ENCODE measurements at regions not wholly inside any gene's neighbourhood (a gene's known extent, or its start where the extent isn't known, plus 50 kb on each side); places are given as distances from the start of the nearest gene placed in this dataset.

- WGBS, 2 experiments (ENCODE audit: extremely low coverage in 1 of 2, insufficient coverage in 1 of 2, insufficient read length in 1 of 2, insufficient replicate concordance in 2 of 2, low coverage in 1 of 2, low lambda C conversion rate in 2 of 2, missing lambda C conversion rate in 1 of 2): 90% methylated on average over 6 of the region's 6 CpGs; no CpG with 5 or more reads in 1 of the 2 experiments
- no peak overlapping the region for H3K14ac ChIP-seq (ENCODE audit: insufficient read length)
- H2BK12ac ChIP-seq (ENCODE audit: low read depth, low read length): no peak overlapping the region
- DNase-seq (ENCODE audit: low read depth in 1 of 2, low spot score in 2 of 2): no peak
- H2AK5ac ChIP-seq (ENCODE audit: low read depth, low read length): no peak overlapping the region
- no peak overlapping the region for H3K23ac ChIP-seq (ENCODE audit: insufficient read length)
- TF ChIP-seq GABPA (IDR thresholded peaks at IDR 0.05; ENCODE audit: borderline replicate concordance, insufficient read depth, low read length): no peak
- TF ChIP-seq E2F6 (IDR thresholded peaks at IDR 0.05): no peak
- no peak for TF ChIP-seq RBBP5 (IDR thresholded peaks at IDR 0.05; ENCODE audit: borderline replicate concordance, low read depth, low read length)
- no peak overlapping the region for H2BK120ac ChIP-seq (replicated peaks; ENCODE audit: low read depth, low read length)
- no peak overlapping the region for H3K27ac ChIP-seq (ENCODE audit: low read depth, low read length)
- H2BK5ac ChIP-seq (ENCODE audit: low read depth, low read length): no peak overlapping the region
- no peak overlapping the region for H3K4ac ChIP-seq (replicated peaks; ENCODE audit: insufficient read length, low read depth, low read length)
- H3K36me3 ChIP-seq (ENCODE audit: control insufficient read depth in 2 of 4, insufficient read depth in 4 of 4, low read length in 3 of 4): no peaks in the 10 kb centered on the region
- no peaks in the 10 kb centered on the region for H3K79me1 ChIP-seq (ENCODE audit: low read depth, low read length)
- H3K9ac ChIP-seq (replicated peaks in 1 of 4; ENCODE audit: extremely low read depth in 1 of 4, low read depth in 3 of 4, low read length in 3 of 4): no peak overlapping the region
- no peaks in the 10 kb centered on the region for H3K79me2 ChIP-seq (ENCODE audit: control insufficient read depth in 1 of 2, insufficient read depth in 2 of 2, low read length in 2 of 2)
- no peak for FAIRE-seq
- H3K27me3 ChIP-seq (replicated peaks in 1 of 4; ENCODE audit: control insufficient read depth in 3 of 4, extremely low read depth in 1 of 4, insufficient read depth in 3 of 4, low read length in 3 of 4): peaks cover 0 to 1% (median 0%) of the 10 kb centered on the region in 4 experiments; a peak in 1 of 7 replicates
- H3K4me3 ChIP-seq (ENCODE audit: extremely low read depth in 1 of 4, insufficient read depth in 2 of 4, low read depth in 3 of 4, low read length in 4 of 4): no peak overlapping the region
- H3K4me1 ChIP-seq (replicated peaks in 1 of 4; ENCODE audit: control insufficient read depth in 3 of 4, insufficient read depth in 4 of 4, low read length in 3 of 4): peaks cover 0 to 4% (median 0%) of the 10 kb centered on the region in 4 experiments; a peak in 1 of 7 replicates
- no peak overlapping the region for H3K4me2 ChIP-seq (ENCODE audit: insufficient read depth in 1 of 2, low read depth in 2 of 2, low read length in 2 of 2)
- no peak overlapping the region for H3K18ac ChIP-seq (ENCODE audit: extremely low read depth, low read length)
- no peak overlapping the region for H4K8ac ChIP-seq (ENCODE audit: extremely low read depth, insufficient read depth, low read length)
- no peak overlapping the region for H2BK15ac ChIP-seq (ENCODE audit: low read length)
- H2BK20ac ChIP-seq (ENCODE audit: low read length): no peak overlapping the region
- POLR2A ChIA-PET (ENCODE audit: partially characterized antibody): no interaction called here
- no peak overlapping the region for H3K56ac ChIP-seq (replicated peaks; ENCODE audit: insufficient read length, low read depth, low read length)
- no peaks in the 10 kb centered on the region for H4K20me1 ChIP-seq (replicated peaks in 1 of 2; ENCODE audit: control insufficient read depth in 1 of 2, insufficient read depth in 2 of 2, low read length in 2 of 2)
- H4K5ac ChIP-seq (ENCODE audit: insufficient read length, low read depth, low read length): no peak overlapping the region
- no peaks in the 10 kb centered on the region for H3K9me3 ChIP-seq (ENCODE audit: insufficient read depth in 2 of 2, low read depth in 1 of 2, low read length in 1 of 2)
- no peak overlapping the region for H2AFZ ChIP-seq (ENCODE audit: low read length)
- CTCF ChIA-PET (ENCODE audit: partially characterized antibody): interaction anchor here (1.4 kb wide), 1 partner anchor 140 kb away, joined by 3 read pairs; no protein-coding TSS in a partner anchor
- no peaks in the 10 kb centered on the region for H3K23me2 ChIP-seq (ENCODE audit: low read depth, low read length)
- no peak overlapping the region for H4K91ac ChIP-seq (replicated peaks; ENCODE audit: insufficient read length, low read length)
Measured at GRCh38 chr18:68520406-68521075, 194.4 kb downstream of the TMX3 start.
